ENCODE measurements at regions not wholly inside any gene's neighbourhood (a gene's known extent, or its start where the extent isn't known, plus 50 kb on each side); places are given as distances from the start of the nearest gene placed in this dataset.
"Not testable (repeated sequence)": the region's sequence is repeated elsewhere in the genome, so short reads cannot be mapped to it uniquely, and the experiment has no call there.

DNA sequence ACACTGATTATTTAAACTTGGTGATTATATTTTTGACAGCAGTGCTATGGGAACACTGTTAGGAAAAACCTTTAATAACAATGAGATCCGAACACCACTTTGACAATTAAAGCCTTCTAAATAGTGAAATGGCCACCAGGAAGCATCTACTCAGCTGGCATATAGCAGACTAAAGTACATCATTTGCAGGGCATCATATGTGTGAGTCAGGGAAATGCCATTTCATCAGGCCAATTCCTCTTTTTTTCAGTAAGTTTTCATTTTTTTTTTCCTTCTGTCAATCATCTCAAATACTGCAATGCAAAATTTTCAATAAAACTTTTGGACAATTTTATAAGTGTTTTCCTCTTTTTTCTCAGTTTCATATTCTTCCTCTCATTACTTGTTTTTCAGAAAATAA lies 521.4 kb upstream of the SEMA3D start:
- H3K4me1 ChIP-seq: no peaks in the 10 kb centered on the region
- no peaks in the 10 kb centered on the region for H3K9me3 ChIP-seq
- H3K36me3 ChIP-seq (replicated peaks): no peaks in the 10 kb centered on the region
- H3K27me3 ChIP-seq (ENCODE audit: low read depth): no peaks in the 10 kb centered on the region
- no peak for DNase-seq (ENCODE audit: low spot score in 2 of 2)
- in situ Hi-C loops (cut with MboI; ENCODE audit: low sequenced_read_pairs): no loop called here
- no peak overlapping the region for H3K4me3 ChIP-seq

DNA sequence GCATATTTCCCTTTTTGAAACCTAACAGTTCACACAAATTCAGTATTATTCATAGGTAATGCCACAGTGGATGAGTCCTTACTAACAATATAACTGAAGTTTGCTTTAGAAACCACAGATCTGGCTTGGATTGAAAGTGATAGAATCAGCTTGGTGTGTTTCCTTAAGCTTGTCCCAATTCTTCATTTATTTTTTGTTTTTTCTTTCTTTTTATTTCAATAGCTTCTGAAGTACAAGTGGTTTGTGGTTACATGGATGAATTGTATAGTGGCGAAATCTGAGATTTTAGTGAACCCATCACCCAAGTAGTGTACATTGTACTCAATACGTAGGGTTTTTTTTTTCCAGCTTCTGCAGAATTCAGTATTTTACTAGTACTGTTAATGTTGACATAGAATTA lies 518.2 kb upstream of the SEMA3D start:
- H3K27me3 ChIP-seq (ENCODE audit: low read depth): 0 out of 2 replicates have a peak, but pooled peaks cover 3% of the 10 kb centered on the region
- no peak for DNase-seq (ENCODE audit: low spot score in 2 of 2)
- H3K36me3 ChIP-seq (replicated peaks): no peaks in the 10 kb centered on the region
- H3K9me3 ChIP-seq: no peaks in the 10 kb centered on the region
- H3K4me3 ChIP-seq: no peak overlapping the region
- in situ Hi-C loops (cut with MboI; ENCODE audit: low sequenced_read_pairs): no loop called here
- no peaks in the 10 kb centered on the region for H3K4me1 ChIP-seq

DNA sequence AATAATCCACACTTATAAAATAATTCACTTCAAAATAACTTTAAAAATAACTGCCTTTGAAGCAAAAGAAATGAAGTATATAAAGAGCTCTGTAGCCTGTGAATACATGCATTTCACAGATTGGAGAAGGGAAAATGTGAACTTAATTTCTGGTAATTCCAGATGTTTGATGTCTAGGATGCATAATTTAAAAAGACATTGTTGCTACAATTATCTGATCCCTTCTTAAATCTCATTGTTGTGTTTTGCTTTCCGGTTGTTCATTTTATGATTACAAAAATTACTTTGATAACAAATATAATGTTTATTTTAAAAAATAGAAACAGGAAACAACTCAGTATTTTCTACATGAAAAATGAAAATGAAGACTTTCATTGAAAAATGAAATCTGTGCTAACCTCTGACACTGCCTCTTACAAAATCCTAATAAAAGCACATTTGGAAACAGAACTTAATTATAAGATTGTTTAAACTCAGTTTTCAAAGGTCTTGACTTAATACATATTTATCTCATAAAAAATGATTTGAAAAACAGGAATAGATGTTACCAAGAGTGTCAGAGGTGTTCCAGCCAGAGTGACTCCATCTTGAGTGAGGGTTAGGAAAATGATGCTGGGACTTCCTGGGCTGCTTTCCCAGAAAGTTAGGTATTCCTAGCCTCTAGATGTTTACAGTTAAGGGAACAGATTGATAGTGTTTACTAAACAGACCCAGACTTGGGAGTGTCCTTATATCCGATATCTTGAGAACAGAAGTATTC lies 516.6 kb upstream of the SEMA3D start:
- no peaks in the 10 kb centered on the region for H3K9me3 ChIP-seq
- in situ Hi-C loops (cut with MboI; ENCODE audit: low sequenced_read_pairs): no loop called here

DNA sequence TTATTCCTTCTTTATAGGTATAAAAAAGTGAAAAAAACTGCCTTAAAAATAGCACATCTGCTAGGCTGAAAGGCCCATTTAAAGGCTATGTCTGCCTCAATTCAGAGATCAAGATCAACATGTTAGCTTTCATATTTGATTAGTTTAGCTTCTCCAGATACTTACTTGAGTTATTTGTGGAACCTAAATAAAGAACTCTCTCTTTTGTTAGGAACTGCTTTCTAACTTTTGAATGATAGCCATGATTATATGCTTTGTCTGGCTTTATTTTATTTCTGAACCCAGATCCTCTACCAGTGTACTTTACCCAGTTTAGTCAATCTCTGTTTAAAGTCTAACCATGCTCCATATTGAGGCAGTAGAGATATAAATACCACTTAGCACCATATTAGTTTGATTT lies 515.5 kb upstream of the SEMA3D start:
- Histone ChIP-seq H3K4me3 (no peak overlapping the region), H3K27me3 (ENCODE audit: low read depth) (0 out of 2 replicates have a peak, but pooled peaks cover 3% of the 10 kb centered on the region), H3K4me1 (no peaks in the 10 kb centered on the region), H3K36me3 (replicated peaks) (no peaks in the 10 kb centered on the region), H3K9me3 (no peaks in the 10 kb centered on the region)
- no peak for DNase-seq (ENCODE audit: low spot score in 2 of 2)
- in situ Hi-C loops (cut with MboI; ENCODE audit: low sequenced_read_pairs): no loop called here

More for the DNA sequence above, 516.6 kb upstream of the SEMA3D start:
- 0 out of 2 replicates have a peak, but pooled peaks cover 3% of the 10 kb centered on the region for H3K27me3 ChIP-seq (ENCODE audit: low read depth)
- no peak overlapping the region for H3K4me3 ChIP-seq
- DNase-seq (ENCODE audit: low spot score in 2 of 2): no peak
- no peaks in the 10 kb centered on the region for H3K4me1 ChIP-seq
- H3K36me3 ChIP-seq (replicated peaks): no peaks in the 10 kb centered on the region

DNA sequence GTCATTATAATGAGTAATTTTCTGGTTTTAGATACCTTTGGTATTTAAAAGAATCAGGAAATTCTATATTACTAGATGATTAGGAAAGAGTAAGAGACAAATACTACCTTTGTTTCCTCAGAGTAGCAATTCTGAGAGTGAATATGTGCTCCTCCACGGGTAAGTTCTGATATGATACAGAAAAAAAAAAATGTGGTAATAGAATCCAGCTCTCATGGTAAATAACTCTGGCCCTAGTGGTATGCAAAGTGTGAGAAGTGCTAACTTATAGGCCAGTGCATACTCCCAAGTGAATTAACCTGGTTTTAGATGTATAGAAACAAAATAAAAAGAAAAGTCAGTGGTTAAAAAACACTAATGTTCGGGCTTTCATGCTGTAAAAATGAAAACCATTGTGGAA lies 512.6 kb upstream of the SEMA3D start:
- no peak overlapping the region for H3K4me3 ChIP-seq
- in situ Hi-C loops (cut with MboI; ENCODE audit: low sequenced_read_pairs): no loop called here
- no peaks in the 10 kb centered on the region for H3K9me3 ChIP-seq
- DNase-seq (ENCODE audit: low spot score in 2 of 2): no peak
- 0 out of 2 replicates have a peak, but pooled peaks cover 3% of the 10 kb centered on the region for H3K27me3 ChIP-seq (ENCODE audit: low read depth)
- no peaks in the 10 kb centered on the region for H3K4me1 ChIP-seq
- H3K36me3 ChIP-seq (replicated peaks): no peaks in the 10 kb centered on the region

DNA sequence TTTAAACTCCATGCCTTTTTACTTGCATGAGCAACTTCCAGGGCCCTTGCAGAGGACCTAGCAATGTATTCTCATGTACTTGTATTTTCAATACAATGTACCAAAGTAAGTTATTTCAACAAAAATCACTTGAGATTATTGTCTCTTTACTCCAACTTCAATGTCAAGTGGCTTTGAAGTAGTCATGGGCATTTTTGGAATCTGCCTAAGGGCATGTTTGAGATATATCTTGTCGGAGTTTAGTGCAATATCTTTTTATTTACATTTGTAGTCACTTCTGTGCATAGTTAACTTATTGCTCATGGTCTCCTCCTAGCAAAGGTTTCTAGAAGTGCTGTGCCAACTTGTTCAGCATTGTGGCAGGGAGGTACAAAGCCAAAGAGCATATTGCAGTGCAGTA lies 508.7 kb upstream of the SEMA3D start:
- H3K4me1 ChIP-seq: no peaks in the 10 kb centered on the region
- no peak for DNase-seq (ENCODE audit: low spot score in 2 of 2)
- no peak overlapping the region for H3K4me3 ChIP-seq
- no peaks in the 10 kb centered on the region for H3K27me3 ChIP-seq (ENCODE audit: low read depth)
- no peaks in the 10 kb centered on the region for H3K36me3 ChIP-seq (replicated peaks)
- no peaks in the 10 kb centered on the region for H3K9me3 ChIP-seq
- in situ Hi-C loops (cut with MboI; ENCODE audit: low sequenced_read_pairs): no loop called here

DNA sequence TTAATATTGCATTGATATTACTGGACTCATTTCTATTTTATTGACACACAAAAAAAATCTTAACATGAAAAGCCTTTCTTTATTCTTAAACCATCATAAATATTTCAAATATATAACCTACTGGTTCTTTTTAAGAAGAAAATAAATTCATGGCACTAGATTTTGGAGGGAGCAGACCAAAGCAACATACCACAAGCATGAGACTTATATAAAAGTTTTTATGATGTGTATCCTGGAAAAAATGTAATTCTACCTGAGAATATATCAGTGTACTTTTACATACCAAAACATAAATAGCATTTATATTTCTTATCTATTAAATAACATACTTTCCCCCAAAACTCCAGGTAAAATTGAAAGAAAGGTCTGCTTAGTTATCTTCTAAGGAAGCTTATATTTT lies 508.2 kb upstream of the SEMA3D start:
- in situ Hi-C loops (cut with MboI; ENCODE audit: low sequenced_read_pairs): no loop called here
- no peaks in the 10 kb centered on the region for H3K4me1 ChIP-seq
- H3K36me3 ChIP-seq (replicated peaks): no peaks in the 10 kb centered on the region
- no peaks in the 10 kb centered on the region for H3K9me3 ChIP-seq
- no peak overlapping the region for H3K4me3 ChIP-seq
- no peaks in the 10 kb centered on the region for H3K27me3 ChIP-seq (ENCODE audit: low read depth)
- no peak for DNase-seq (ENCODE audit: low spot score in 2 of 2)

DNA sequence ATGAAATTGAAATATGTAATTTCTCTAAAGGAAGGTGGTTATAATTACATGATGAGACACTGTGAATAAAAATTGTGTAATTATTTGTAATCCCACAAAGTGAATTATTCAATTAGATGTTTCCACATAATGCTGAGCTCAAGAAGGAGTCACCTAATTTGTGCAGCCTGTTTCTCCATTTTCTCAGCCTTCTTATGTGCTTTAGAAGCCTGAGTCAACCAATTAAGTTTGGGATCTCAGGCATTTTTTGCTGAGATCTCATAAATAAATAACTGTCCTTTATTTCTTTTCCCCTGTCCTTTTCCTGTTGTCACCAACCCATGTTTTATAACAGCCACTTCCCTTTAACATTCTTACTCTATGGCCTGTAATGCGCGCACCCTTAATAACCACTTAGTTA lies 506.5 kb upstream of the SEMA3D start:
- Histone ChIP-seq H3K4me1 (no peaks in the 10 kb centered on the region), H3K4me3 (no peak overlapping the region), H3K36me3 (replicated peaks) (no peaks in the 10 kb centered on the region), H3K27me3 (ENCODE audit: low read depth) (no peaks in the 10 kb centered on the region), H3K9me3 (no peaks in the 10 kb centered on the region)
- no peak for DNase-seq (ENCODE audit: low spot score in 2 of 2)
- in situ Hi-C loops (cut with MboI; ENCODE audit: low sequenced_read_pairs): no loop called here

DNA sequence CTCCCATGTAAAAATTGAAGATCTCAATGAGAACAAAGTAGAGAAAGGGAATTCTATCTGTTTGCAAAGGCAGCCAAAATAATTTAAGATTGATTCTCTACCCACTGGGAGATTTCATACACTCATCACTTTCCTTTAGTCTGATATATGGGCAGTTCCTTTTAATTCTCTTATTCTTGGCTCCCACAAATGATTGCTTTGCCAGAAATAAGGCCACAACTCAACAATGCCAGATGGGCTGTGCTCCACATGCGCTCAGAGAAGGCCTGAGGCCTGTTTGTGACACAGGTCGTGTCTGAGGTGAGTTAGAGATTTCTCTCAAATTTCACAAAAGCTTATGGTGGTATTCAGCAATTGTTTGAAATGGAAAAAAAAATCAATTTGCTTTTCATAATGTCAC lies 501.9 kb upstream of the SEMA3D start:
- Histone ChIP-seq H3K36me3 (replicated peaks) (no peaks in the 10 kb centered on the region), H3K9me3 (no peaks in the 10 kb centered on the region), H3K4me3 (no peak overlapping the region), H3K27me3 (ENCODE audit: low read depth) (no peaks in the 10 kb centered on the region), H3K4me1 (no peaks in the 10 kb centered on the region)
- in situ Hi-C loops (cut with MboI; ENCODE audit: low sequenced_read_pairs): no loop called here
- no peak for DNase-seq (ENCODE audit: low spot score in 2 of 2)

DNA sequence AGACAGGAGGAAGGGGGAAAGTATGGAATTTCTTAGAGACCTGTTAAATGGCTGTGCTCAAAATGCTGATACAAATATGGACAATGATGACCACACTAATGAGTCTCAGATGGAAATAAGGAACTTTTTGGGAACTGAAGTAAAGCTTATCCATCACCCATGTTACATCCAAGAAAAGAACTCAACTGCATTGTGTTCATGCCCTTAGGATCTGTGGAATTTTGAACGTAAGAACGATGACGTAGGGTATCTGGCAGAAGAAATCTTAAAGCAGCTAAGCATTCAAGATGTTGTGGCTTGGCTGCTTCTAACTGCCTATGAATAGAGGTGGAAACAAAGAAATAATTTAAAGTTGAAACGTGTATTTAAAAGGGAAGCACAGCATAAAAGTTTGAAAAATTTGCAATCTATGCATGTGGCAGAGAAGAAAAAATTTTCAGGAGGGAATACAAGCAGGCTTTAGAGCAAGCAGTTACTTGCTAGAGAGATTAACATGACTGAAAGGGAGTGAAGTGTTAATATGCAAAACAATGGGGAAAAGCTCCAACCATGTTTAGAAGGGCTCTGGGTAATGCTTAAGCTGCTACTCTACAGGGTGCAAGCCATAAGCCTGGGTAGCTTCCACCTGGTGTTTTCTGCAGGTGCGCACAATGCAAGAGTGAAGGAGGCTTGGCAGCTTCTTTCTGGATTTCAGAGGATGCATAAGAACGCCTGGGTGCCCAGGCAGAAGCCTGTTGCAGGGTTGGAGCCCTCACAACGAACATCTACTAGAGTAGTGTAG lies 499.7 kb upstream of the SEMA3D start:
- Histone ChIP-seq H3K36me3 (replicated peaks) (no peaks in the 10 kb centered on the region), H3K27me3 (ENCODE audit: low read depth) (no peaks in the 10 kb centered on the region), H3K4me3 (no peak overlapping the region), H3K9me3 (no peaks in the 10 kb centered on the region), H3K4me1 (no peaks in the 10 kb centered on the region)
- in situ Hi-C loops (cut with MboI; ENCODE audit: low sequenced_read_pairs): no loop called here
- peak in 1 of 2 experiments; percentile 17 for DNase-seq (ENCODE audit: low spot score in 2 of 2)

DNA sequence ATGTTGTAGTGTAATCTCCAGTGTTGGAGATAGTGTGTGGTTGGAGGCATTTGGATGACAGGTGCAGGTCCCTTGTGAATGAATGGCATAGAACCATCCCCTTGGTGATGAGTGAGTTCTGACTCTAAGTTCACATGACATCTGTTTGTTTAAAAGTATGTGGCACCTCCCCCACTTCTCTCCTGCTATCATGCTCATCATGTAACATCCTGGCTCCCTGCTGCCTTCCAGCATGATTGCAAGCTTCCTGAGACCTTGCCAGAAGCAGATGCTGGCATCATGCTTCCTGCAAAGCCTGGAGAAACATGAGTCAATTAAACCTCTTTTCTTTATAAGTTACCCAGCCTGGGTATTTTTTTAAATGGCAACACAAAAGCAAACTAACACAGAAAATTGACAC lies 499.0 kb upstream of the SEMA3D start:
- Histone ChIP-seq H3K4me1 (no peaks in the 10 kb centered on the region), H3K9me3 (no peaks in the 10 kb centered on the region), H3K4me3 (no peak overlapping the region), H3K27me3 (ENCODE audit: low read depth) (no peaks in the 10 kb centered on the region), H3K36me3 (replicated peaks) (no peaks in the 10 kb centered on the region)
- no peak for DNase-seq (ENCODE audit: low spot score in 2 of 2)
- in situ Hi-C loops (cut with MboI; ENCODE audit: low sequenced_read_pairs): no loop called here

DNA sequence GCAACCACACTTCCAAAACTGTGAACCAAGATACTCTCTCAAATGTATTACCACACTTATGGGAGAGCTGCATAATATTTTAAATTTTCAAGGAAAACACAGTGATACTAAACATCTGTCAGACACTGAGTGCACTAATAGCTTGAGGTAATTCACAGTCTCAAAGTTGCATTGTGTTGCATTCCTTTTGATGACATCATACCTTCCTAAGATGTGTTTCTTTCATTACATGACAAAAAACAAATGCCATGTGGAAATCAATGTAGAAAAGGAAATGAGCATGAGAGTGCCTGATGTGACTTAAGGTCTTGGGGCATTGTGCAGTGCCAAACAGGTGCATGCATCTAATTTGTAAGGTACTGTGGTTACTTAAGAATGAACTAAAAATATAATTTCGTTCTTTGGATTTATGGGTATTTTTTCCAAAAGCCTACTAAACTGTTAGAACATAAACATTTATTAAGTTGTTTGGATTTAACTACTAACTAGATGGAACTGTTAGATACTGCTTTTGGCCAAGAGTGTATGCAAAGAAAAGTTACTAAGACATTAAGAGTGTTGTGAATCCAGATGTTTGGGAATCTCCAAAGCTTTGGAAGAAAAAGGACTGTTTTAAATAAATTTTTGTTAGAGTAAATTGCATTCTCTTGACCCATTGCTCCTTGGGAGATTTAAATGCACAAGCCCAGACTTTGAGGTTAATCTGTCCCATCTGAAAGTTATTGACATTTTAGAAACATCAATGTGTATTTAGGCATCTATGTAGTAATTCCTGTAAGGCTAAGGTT lies 496.2 kb upstream of the SEMA3D start:
- no peaks in the 10 kb centered on the region for H3K36me3 ChIP-seq (replicated peaks)
- H3K27me3 ChIP-seq (ENCODE audit: low read depth): no peaks in the 10 kb centered on the region
- DNase-seq (ENCODE audit: low spot score in 2 of 2): no peak
- no peaks in the 10 kb centered on the region for H3K4me1 ChIP-seq
- no peaks in the 10 kb centered on the region for H3K9me3 ChIP-seq
- H3K4me3 ChIP-seq: no peak overlapping the region
- in situ Hi-C loops (cut with MboI; ENCODE audit: low sequenced_read_pairs): no loop called here

DNA sequence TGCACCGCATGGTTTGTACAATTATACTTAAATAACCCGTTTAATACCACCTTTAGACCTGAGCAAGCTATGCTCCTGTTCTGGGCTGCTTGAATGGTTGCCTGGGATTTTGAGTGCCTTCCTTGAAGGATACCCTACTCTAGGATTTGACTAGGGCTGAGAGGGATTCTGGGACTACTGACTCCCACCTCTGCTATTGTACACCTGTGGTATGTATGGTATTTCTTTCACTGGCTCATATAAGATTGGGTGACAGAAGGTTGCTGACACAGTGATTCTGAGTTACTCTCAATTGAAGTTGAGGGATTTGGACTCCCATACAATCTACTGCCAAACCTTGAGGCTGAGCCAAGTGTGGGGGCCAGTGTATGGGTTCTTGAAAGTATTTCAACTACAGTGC lies 494.4 kb upstream of the SEMA3D start:
- no peaks in the 10 kb centered on the region for H3K27me3 ChIP-seq (ENCODE audit: low read depth)
- no peaks in the 10 kb centered on the region for H3K9me3 ChIP-seq
- no peaks in the 10 kb centered on the region for H3K4me1 ChIP-seq
- H3K36me3 ChIP-seq (replicated peaks): no peaks in the 10 kb centered on the region
- no peak for DNase-seq (ENCODE audit: low spot score in 2 of 2)
- in situ Hi-C loops (cut with MboI; ENCODE audit: low sequenced_read_pairs): no loop called here
- no peak overlapping the region for H3K4me3 ChIP-seq

DNA sequence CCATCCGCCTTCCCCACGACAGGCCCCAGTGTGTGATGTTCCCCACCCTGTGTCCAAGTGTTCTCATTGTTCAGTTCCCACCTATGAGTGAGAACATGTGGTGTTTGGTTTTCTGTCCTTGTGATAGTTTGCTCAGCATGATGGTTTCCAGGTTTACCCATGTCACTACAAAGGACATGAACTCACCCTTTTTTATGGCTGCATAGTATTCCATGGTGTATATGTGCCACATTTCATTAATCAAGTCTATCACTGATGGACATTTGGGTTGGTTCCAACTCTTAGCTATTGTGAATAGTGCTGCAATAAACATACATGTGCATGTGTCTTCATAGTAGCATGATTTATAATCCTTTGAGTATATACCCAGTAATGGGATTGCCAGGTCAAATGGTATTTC lies 488.2 kb upstream of the SEMA3D start:
- DNase-seq (ENCODE audit: low spot score in 2 of 2); H3K4me1 ChIP-seq; H3K4me3 ChIP-seq; H3K9me3 ChIP-seq; H3K36me3 ChIP-seq (replicated peaks); in situ Hi-C loops (cut with MboI; ENCODE audit: low sequenced_read_pairs); H3K27me3 ChIP-seq (ENCODE audit: low read depth): not testable (repeated sequence)

All from HAP-1 (cell line).